ENCODE measurements at regions not wholly inside any gene's neighbourhood (a gene's known extent, or its start where the extent isn't known, plus 50 kb on each side); places are given as distances from the start of the nearest gene placed in this dataset.

DNA sequence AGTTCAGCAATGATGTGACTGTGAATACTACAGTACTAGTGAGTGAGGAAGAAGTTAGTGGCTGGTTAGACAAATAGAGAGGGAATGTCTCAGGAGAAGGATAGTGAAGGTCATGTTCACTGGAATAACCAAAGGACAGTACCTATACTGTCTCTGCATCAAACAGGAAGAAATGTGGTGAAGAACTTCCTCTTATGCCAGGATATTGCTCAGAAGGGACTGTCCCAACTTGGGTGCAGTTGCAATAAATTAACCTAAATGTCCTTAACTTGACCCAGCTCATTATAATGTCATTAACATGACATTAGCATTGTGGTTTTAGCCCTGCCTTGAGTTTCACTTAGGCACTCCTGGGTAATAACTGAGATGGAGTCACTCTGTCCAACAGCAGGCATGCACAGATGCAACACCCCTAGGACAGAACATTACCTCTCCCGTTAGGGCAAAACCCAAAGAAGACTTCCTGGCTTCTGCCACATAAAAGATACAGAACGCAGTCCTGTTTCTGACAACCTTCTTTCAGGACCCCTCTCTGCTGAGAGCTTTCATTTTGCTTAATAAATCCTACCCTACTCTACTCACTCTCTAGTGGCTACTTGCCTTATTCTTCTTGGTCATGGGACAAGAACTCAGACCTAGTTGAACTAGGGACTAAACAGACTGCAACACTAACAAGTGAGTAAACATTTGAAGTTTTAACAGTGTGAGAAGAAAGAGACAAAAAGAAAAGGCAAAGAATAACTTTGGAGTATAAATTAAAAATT lies 1591.6 kb upstream of the MIR17HG start:
- DNase-seq, result no peak

DNA sequence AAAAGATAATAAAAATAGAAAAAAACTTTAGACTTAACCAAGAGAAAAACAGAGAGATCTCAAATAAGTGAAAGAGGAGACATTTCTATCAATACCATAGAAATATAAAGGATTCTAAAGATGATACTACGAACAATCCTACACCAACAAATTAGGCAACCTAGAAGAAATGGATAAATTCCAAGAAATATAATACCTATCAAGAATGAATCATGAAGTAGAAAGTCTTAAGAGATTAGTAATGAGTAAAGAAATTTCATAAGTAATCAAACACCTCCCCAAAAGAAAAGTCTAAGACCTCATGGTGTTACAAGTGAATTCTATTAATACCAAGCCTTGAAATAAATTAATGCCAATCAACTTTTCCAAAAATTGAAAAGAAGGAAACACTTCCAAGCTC lies 1584.5 kb upstream of the MIR17HG start:
- DNase-seq, result no peak

DNA sequence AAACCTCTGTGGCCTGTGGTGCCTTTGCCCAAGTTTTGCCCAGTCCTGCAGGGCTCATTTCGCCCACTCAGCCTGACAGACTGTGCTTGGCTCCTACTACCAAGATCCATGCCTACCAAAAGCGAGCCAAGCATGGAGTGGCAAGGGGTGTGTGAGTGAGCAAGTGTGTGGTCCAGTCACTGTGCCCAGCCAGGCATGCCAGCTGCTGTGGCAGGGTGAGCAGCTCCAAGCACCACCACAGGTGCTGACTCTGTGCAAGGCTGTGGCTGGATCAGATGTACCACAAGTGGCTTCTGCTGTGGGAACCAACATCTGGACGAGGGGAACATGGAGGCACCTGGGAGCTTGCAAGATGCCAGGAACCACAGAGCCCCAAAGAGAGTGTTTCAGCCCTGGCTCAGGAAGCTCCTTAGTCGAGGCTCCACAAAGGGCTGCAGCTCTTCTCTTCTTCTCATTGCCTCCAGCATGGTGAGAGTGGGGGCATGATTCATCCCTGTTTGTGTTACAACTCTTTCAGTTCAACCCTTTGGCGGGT lies 1564.2 kb upstream of the MIR17HG start:
- DNase-seq, result no peak

DNA sequence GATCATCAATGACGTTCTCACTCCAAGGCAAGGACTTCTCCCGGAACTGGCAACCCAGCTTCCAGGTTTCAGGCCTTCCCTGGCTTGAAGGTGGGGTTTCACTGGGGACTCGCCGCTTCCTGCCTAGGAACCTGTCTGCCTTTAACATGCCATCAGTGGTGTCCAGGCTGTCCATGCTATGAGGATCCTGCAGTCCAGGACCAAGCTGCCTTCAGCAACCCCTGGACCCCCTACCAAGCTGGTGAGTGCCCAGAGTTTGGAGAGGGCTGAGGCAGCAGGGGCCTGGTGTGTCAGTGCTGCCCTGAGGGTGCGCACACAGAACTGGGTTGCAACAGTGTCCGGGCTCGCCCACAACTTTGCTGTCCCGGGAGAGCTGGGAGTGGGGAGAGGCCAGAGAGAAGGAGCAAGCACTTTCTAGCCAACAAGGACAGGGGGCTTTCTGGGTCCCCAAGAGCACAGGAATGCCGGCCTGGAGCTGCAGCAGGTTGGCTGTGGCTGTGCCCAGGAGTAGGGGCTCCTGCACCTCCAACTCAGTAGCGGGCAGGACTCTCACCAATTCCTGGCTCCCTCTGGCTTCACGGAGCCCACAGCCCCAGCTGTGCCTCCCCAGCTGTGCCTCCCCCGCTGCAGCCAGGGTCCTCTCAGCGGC lies 1563.2 kb upstream of the MIR17HG start:
- DNase-seq, result no peak

DNA sequence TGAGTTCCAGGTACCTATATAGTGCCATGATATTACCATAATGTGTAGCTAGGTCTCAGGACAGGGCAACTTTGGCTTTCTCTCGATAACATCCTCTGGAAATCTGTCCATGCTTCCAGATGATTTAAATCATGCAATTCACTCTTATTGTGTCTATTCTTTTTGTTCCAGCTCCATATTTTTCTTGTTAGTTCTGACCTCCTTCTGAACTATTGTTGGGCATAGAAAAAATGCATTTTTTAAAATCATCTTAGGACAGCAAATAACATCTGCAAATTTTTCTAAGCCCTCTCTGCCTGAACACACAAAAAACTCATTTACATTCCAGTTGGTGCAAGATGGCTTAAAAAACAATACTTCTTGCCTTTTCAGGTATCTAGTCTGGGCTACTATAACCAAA lies 1561.0 kb upstream of the MIR17HG start:
- DNase-seq, result no peak

DNA sequence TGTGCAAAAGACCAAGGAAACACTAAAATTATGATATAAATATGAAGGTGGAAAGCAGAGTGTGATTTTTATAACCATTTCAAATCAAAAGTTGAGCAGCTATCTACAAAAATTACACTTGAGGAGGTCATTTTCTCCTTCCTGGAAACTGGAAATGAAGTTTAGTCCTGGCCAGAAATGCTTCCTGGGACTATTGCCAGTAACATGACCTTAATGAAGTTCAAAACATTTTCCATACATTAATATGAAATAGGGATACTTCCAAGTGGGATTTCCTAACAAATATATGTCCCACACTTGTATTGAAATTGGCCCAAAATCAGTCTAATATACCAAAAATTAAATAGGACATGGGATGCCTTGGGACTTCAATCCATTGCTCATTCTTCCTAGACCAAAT lies 1556.8 kb upstream of the MIR17HG start:
- no peak for DNase-seq

DNA sequence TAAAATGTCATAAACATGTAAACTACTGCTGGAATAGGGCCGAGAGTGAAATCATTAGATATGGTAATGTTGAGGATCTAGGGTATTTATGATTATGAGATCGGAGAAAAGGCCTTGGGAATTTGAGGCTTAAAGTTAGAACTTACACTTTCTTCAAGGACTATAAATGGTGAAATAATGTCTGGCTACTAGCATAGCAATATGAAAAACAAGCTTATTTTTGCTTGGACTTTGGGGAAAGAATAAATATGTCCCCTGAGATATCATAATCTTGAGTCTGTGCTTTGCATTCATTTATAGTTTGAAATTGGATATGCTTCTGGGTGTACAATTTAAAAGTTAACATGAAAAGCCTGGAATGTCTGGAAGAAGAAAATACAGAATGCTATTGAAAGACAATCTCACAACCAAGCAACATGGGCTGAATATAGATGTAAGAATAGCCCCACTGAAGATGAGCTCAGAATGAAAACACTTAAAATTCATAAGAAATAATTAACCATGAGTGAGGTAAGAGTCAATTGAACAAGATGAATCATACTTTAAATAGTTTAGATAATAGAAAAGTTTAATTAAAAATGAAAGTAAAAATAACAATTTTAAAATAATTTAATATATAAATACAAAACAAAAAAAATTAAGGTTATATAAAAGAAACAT lies 1555.4 kb upstream of the MIR17HG start:
- DNase-seq, result peak; percentile 34

DNA sequence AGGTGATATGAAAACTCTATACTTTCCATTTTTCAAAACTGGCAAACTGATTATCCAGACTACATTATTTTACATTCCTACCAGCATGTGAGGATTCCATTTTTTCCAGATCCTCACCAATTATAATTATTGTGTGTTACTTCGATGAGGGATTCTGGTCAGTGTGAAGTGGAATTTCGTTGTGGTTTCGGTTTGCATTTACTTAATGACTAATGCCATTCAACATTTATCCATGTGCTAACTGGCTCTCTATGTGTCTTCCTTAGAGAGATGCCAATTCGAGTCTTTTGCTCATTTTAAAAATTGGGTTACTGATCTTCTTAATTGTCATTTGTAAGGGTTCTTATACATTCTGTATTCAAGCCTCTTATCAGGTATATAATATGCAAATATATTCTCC lies 1551.3 kb upstream of the MIR17HG start:
- DNase-seq, result no peak

DNA sequence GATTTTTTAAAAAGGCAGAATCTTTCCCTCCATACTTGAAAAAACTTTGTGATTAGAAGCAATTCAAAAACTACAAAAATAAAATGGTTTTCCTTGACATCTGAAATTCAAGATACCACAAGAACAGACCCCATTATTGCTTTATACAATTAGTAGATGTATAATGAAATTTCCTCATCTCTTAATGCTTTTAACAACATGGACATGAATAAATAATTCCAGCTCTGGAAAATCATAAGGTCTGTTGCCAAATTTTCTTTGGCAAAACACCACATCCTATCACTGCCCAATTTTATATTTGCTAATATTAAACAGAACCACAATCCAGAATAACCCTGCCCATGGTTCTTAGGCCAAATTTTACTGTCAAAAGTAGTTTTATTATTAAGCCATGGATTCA lies 1543.6 kb upstream of the MIR17HG start:
- no peak for DNase-seq

DNA sequence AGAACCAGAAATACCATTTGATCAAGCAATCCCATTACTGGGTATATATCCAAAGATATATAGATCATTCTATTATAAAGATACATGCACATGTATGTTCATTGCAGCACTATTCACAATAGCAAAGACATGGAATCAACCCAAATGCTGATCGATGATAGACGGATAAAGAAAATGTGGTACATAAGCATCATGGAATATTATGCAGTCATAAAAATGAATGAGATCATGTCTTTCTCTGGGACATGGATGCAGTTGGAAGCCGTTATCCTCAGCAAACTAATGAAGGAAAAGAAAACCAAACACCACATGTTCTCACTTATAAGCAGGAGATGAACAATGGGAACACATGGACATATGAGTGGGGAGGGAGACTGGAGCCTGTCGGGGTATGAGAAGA lies 1540.9 kb upstream of the MIR17HG start:
- no peak for DNase-seq

DNA sequence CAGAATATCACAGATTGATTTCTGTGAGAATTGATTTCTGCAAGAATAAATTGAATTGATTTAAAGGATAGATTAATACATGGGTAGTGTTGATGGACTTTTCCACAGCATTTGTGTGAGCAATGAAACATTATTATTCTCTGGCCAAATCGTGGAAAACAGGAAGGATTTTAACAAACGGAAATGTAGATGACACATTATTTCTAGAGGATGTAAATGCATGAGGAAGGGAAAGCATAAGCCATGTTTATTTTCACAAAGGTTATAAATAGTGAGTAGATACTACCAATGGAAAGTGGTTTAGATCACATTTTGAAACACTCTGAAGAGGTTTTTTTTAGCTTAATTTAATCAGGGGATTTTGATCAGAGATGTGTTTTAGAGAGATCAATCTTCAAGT lies 1534.6 kb upstream of the MIR17HG start:
- no peak for DNase-seq

DNA sequence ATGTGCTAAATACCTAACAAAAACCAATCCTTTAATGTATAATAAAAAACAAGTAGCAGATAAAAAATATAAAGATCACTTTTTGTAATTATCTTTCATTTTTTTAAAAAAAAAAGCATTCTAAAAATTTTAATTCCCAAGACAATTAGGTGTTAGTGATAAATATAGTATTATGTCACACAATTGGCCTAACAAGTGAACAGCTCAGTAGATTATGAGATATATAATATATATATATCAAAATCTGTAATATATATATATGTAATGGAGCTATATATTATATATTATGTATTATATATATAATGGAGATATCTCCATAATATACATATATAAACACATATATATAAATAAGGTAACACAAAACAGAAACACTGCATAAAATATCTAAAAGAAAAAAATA lies 1531.1 kb upstream of the MIR17HG start:
- DNase-seq, result no peak

DNA sequence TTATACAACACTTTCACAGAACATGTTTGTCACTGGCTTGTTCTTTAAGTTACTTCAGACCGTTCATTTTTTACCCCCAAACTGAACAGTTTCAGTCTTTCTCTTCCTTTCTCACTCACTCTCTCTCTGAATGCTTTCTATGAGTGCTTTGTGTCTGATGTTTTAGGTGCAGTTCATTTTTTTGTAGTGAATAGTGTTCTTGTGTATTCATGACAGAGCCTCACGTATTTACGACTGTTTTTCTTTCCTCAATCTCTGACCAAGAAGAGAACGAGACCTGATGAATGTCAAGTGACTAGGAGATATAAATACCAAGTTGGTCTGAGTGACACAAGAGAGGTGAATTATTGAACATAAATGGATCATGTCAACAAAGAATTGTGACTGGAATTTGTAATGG lies 1525.0 kb upstream of the MIR17HG start:
- no peak for DNase-seq

DNA sequence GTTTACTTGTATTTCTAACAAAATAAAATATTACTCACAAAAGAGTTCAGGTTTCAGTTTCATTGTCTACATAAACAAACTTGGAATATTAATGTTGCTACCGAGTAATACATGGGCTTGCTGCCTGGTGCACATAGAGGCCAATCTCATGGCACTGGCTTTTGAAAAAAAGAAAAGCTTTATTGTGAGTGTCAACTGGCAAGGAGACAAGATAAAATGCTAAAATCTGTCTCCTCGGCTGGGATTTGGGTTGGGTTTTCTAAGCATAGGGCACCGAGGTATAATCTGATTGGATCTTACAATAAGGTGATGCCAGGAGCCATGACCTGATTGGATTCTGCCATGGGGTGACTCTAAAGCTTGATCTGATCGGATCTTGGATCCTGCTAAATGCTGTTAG lies 1519.9 kb upstream of the MIR17HG start:
- DNase-seq, result no peak

DNA sequence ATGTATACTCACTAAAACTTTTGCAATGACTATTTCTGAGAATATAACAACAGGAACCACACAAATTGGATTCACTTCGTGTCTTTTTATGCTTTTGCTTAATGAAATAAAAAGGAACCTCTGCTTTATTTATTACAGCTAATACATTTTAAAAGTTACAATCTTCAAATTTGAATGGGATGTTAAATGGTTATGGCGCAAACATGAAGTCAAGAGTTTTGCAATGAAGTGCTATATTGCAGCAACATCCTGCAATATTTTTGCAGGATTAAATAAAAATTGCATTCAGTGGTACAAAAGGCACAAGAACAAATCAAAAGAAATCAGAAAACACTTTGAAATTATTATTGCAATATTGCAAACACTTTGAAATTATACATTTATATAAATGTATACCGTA lies 1519.0 kb upstream of the MIR17HG start:
- DNase-seq, result no peak

DNA sequence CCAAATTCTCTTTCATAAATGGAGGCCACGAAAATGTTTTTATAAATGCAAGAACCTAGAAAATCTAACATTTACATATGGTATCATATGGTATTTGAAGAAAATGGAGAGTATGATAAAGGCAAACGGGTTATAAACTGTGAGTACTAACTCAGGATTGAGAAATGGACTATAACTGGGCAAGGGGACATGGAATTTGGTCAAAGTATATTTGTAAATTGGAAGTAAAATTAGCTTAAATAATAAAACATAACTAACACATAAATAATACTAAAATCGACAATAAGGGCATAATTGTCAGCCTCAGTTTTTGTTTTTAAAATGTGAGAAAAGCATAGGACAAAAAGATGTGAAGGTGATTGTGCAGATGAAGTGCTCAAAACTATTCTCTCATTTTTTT lies 1516.3 kb upstream of the MIR17HG start:
- DNase-seq, result no peak

DNA sequence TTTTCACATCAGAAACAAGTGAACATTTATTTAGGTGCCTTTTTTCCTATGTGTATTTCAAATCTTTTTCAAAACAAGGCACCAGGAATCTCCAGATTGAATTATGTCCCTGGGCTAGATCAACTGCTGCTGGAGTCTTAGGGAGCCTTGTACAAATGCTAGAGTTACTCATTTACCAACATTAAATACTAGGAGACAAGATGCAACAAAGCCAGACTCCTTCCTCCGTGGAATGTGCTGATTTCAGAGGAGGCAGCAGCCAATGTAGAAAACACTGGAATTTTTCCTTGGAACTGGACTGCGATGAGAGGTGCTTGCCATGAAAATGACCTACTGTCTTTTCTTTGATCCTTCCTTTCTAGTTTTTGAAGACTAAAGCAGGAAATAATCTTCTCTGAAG lies 1514.7 kb upstream of the MIR17HG start:
- no peak for DNase-seq

DNA sequence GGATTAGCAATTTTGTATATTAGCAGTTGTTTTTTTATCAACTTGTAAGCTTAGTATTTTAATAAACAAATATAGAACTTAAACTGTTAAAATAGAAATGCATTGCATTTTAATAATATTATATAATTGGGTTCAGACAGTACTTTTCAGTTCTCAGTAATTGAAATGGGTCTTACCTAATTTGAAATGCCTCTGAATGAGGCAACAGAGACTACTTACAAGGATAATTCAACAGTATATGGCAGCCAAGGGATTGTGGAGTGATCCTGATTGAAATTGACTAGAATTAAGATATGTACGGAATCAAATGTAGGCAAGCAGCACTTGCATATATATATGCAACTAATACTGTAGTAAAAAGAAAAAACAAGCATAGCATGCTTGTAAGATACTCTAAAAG lies 1503.9 kb upstream of the MIR17HG start:
- no peak for DNase-seq

DNA sequence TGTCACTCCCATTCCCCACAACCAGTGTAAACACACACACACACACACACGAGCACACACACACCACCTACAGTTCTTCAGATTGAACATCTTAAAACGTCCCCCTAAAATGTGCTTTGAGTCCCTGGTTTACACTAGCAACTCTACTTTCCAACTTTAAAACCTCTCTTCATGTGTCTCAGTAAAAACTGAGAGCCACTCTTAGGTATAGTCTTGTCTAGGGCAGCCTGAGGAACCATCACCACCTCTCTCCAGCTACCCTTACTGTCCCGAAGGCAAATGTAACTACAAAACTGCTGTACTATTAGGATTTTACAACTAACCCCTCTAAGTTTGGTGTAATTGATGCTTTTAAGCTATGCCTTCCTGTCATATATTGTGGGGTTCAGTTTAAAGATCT lies 1501.6 kb upstream of the MIR17HG start:
- no peak for DNase-seq

DNA sequence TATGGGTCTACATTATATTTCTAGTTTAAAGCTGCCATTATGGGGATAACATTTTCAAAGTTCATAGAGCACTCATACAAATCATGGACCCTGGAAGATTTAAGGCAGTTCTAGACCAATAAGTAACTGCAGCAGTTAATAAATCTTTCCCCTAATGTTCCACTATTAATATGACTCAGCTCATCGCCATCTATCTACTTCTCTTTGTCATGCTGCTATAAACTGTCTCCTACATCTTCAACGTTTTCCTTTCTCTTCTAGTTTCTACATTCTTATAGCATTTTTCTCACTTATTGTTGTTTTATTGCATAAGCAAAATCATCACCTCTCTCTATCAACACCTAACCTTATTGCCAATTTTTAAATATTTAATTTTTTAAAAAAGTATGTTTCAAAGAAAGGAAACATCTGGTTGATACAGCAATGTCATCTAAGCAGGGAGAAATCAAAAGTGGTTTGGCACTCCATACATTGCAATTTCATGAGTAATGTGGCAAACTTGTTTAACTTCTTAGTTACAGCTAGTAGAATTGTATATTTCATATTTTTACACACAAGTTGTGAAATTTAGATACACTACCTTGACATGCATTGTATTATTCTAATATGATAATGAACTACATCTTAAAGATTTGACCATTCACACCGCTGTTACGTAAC lies 1500.4 kb upstream of the MIR17HG start:
- no peak for DNase-seq

DNA sequence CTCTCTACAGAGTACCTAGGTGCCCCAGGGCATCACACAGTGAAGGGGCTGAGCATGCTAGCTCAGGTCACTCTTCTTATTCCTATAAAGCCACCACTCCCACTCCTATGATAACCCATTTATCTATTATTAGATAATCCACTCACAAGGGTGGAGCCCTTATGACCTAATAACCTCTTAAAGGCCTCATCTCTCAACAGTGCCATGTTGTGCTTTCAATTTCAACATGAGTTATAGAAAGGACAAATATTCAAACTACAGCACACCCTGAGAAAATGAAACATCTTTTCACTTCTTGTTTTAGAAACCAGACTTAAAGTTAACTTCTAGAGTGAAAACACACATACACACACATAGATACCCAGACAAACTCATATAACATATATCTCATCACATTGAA lies 1494.9 kb upstream of the MIR17HG start:
- DNase-seq, result no peak

DNA sequence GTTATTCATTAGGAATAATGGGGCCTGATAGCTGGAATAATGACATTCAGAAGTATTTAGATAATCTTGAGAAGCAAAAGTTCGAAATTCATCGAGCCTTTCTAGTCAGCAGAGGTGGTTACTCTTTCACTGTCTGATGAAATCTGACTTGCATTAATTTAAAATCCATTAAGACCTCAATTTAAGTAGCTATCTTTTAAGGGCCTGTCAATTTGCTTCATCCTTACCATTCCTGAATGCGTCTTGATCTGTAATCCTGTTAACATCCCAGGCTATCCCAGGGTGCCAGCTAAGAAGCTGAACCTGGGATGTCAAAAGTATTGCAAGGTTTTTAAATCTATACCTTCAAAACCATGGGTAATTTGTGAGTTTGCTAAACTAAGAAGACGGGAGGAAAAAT lies 1491.0 kb upstream of the MIR17HG start:
- no peak for DNase-seq

DNA sequence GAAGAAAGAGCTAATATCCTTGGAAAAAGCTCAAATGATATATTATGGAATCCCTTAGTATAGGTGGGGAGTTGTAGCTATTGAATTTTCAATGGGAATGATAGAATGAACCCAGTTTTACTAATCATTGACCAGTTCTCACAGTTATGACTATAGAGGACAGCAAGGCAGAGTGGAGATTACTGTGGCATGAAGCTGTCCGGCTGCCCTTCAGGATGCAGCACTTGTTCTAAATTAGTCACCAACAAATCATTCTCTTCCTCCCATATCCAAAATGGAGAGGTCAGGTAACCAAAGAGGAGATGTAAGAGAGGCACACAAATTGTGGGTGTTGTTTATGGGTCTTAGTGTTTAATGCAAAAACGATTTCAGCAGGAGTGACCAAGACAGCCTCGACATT lies 1490.0 kb upstream of the MIR17HG start:
- no peak for DNase-seq
